ENCODE measurements at regions not wholly inside any gene's neighbourhood (a gene's known extent, or its start where the extent isn't known, plus 50 kb on each side); places are given as distances from the start of the nearest gene placed in this dataset.

DNA sequence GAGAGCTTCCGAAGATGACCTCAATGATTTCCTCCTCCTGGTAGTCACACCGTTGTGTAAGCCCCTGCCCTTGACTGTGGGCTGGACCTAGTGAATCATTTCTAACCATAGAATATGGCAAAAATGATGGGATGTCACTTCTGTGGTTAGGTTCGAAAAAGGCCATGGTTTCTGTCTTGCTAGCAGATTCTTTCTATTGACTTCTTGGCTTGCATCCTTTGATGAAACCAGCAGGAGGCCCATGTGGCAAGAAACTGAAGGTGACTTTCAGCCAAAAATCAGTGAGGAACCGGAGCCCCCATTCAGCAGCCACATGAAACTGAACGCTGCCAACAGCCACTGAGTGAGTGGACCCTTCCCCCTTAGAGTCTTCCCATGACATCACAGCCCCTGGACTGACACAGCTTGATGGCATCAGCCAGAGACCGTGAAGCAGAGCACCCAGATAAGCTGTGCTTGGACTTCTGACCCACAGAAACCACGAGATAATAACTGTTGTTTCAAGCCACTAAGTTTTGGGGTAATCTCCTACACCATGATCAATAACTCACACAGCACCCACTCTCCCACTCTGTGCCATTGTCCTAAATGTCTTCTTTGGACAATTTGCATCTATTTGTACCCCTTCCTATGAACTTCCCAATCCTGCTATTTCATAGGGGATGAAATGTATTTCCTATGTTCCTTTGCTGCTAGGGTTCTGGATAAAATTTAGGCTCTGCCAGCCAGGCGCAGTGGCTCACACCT is 148.0 kb upstream of the STX18 start:
- no peak for DNase-seq

- DNase-seq = no peak
Observed at GRCh38 chr4:4687935-4688727, 146.3 kb upstream of the STX18 start.

DNA sequence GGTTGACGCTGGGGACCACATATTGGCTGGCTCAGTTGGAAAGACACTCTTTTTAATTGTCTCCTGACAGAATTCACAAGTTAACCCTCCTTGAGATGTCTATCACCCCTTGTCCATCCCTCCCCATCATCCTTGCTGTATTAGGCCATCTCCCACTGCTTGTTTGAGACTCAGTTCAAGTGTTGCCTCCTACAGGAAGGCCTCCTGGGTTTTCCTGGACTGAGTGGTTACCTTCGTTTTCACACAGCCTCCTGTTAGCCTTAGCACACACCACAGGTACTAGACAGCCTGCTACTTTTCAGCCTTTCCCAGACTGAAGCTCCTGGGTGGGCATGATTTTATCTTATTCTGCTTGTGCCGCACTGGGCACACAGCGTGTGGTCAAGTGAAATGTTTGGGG is 145.3 kb upstream of the STX18 start:
- DNase-seq = no peak

DNA sequence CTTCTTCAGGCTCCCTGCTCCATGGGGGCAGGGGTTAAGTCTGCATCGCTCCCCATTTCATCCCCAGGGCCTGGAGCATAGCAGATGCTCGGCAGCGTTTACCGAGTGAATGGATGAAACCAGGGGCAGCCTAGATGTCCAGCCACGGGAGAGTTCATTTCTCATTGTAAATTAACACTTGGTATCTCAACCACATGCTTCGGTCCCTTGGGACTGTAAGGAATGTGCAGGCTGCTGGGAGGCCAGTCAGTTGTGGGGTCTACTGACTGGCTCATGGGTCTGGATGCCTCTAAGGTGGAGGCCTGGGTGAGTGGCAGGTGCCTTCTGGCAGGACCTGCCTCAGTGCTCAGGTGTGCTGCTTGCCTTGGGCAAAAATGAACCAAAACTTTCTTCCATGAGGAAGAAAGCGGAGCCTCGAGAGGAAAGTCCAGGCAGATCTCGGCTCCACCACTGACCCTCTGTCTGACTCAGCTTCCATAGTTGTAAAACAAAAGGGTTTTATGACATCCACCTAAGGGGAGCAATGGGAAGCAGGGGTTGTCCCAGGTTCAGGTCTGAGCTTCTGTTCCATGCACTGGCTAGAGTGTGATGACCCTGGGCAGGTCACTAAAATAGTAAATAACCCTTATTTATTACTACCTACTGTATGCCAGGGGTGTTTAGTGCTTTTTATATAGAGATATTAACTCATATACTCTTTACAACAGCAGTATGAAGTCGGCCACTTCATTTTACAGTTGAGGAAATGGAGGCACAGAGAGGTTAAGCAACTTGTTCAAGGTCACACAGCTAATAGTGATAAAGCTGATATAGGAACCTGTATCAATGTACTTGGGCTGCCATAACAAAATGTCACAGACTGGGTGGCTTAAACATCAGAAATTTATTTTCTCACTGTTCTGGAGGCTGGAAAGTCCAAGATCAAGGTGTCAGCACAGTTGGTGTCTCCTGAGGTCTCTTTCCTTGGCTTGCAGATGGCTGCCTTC is 144.3 kb upstream of the STX18 start:
- no peak for DNase-seq

DNA sequence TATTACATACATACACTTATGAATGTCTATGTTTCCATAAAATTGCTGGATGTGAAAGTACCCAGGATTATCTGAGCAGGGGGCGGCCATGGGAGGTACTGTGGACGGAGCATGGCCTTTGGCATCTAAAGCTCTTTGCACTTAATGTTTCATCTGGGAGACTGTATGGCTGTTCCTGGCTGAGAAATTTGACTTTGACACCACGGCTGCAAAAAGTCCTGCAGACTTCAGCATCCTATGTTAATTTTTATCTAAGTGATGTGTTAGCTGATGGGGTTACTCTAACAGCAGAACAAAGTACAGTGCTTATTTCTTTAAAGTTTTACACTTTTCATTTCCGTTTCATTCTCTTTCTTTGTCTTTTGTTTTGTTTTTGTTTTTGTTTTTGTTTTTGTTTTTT is 139.8 kb upstream of the STX18 start:
- no peak for DNase-seq

- no peak for DNase-seq
Observed at GRCh38 chr4:4680758-4681157, 138.9 kb upstream of the STX18 start.

- no peak for DNase-seq
Observed at GRCh38 chr4:4680243-4680642, 138.4 kb upstream of the STX18 start.

GRCh38 chr4:4677556-4678522 is 136.0 kb upstream of the STX18 start:
- no peak for DNase-seq

- DNase-seq = no peak
Observed at GRCh38 chr4:4675641-4676040, 133.8 kb upstream of the STX18 start.

DNA sequence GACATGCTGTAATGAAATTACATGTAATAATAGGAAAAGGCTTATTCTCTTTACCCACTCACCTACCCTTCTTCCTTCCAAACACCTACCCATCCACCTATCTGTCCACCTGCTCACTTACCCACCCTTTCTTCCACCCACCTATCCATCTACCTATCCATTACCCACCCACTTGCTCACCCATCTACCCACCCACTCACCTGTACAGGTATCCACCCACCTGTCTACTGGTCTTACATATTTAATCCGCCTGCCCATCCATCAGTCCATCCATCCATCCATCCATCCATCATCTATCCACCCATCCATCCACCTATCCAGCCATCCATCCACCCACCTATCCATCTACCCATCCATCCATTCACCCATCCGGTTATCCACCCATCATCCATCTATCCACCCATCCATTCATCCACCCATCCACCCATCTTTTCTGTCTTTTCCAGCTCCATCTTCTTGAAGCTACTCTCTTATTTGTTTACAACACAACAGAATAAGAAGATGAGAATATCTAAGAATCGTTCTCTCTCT is 133.3 kb upstream of the STX18 start:
- no peak for DNase-seq

DNA sequence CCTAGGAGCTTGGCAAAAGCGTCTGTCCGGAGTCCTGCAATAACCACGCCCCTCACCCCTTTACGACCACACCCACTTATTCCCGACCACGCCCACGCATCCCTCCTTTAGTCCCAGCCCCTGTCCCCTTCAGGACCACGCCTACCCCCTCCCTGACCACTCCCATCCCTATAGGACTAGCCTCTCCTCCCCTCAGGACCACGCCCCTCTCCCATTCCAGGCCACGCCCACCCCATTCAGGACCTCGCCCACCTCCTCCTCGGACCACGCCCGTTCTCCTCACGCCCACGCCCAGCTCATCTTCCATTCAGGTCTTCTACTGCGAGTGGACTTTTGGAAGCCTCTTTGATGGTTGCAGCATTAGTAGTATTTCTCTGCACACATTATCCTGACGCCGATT is 131.2 kb upstream of the STX18 start:
- DNase-seq = no peak

GRCh38 chr4:4672402-4672801 is 130.6 kb upstream of the STX18 start:
- DNase-seq = no peak

GRCh38 chr4:4671774-4672349 is 130.0 kb upstream of the STX18 start:
- DNase-seq = no peak

GRCh38 chr4:4670869-4671268 is 129.0 kb upstream of the STX18 start:
- no peak for DNase-seq

DNA sequence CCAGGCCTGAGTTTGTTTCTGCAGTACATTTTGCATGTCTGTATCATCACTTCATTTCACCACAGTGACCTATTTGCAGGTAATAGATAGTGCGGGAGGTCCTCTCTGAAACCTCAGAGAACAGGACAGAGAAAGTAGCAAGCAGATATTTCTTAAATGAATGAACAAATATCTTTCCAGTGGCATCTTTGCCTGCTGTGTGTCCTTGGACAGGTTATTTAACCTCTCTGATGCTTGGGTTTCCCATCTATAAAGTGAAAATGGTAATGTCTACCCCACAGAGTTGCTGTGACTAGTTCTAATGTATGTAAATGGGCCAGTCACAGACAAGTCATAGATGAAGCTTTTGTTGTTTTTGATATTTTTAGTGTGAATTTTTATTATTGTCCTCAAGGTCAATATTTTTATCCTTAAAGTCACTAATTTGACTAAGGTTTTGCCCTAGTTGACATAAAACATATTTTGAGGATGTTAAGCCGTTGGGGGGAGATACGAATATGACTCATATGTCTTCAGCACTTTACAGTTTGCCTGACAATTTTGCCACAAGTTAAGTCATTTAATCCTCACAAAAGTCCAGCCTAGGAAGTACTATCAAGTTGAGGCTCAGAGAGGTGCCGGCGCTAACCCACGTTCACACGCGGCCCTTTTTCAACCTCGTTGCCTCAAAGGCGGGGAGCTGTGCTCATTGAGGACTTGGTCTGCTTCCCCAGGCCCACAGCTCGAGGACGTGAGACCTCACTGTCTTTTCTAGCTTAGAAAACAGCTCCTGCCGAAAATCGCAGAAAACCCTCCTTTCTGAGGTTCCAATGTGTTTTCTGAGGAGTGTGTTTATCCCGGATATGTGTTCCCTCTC is 126.7 kb upstream of the STX18 start:
- no peak for DNase-seq

DNA sequence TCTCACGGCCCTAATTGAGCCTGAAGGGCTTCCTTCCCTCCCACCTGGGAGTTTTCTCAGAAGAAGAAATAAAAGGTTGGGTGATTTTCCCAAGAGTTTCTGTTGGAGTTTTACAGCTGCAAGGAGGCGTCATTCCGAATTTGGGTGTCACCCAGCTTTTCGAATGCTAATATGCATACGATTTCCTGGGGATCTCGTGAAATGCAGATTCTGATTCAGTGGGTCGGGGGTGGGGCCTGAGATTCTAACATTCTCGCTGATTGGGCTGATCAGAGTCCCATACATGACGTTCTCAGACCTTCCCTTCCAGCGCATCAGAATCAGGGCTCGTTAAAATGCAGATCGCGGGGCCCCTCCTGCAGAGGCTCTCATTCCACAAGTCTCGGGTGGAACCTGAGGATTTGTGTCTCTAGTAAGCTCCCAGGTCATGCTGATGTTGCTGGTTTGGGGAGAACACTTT is 125.8 kb upstream of the STX18 start:
- no peak for DNase-seq

DNA sequence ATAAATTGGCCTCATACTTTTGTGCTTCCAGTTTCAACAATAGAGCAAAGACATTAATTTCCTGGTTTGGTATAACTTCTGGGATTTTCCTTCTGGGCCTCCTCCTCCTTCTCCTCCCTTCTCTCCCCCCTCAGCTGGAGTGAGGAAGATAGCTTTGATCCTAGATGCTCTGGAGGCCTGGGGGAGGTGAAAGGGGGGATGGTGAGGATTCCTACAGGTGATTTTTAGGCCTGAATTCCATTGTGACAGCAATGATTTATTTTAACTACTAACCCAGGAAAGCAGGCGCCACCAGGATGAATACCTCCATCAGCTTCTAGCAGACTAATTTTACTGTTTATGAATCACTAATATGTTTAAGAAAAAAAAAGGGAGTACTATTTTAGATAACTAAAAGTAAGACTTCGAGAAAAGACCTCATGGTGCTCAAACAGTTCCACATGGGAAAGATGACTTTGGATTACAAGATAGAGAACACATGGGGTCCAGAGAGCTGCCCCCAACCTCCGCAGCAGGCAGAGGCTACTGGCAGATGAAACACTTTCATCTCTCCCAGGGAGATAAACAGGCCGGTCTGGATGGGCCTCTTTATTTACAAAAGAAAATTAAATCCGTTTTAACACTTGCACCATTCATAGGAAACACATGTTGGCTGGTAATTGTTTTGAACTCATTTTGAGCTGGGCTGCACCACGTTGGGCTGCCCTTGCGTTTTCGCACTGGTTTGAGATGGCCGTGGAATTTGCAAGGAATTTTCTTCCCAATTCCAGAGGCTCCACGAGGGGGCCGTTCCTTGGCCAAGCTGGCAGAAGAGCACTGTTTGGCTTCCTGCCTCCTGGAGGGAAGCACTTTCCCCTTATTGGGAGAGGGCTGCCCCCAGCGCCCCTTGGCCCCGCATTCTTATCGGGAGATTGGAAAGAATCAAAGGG is 125.1 kb upstream of the STX18 start:
- DNase-seq = no peak

DNA sequence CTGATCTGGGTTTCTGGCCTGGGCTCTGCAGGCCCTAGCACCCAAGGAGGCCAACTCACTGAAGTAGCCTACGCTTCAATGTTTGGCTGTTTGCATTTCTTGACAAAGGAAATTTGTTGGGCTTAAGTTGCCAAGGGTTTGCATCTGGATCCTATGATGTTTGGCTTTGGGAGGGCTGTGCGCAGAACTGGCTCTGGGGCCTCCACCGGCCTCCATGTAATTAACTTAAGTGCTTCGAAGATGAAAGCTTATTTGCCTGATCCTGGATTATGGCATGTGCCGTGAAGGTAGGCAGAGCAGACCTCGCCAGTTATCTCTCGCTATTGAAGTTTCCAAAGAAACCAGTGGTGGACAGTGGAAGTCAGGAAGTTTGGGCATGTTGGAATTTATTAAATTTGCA is 124.3 kb upstream of the STX18 start:
- DNase-seq = no peak

- no peak for DNase-seq
Observed at GRCh38 chr4:4664234-4664633, 122.4 kb upstream of the STX18 start.
